ENCODE measurements at regions not wholly inside any gene's neighbourhood (a gene's known extent, or its start where the extent isn't known, plus 50 kb on each side); places are given as distances from the start of the nearest gene placed in this dataset.
"Not testable (repeated sequence)": the region's sequence is repeated elsewhere in the genome, so short reads cannot be mapped to it uniquely, and the experiment has no call there.

GRCh38 chr13:39931505-39931904 is 276.0 kb downstream of the COG6 start:
- H3K27me3 ChIP-seq (ENCODE audit: control insufficient read depth, low read length), result no peaks in the 10 kb centered on the region
- H3K9me3 ChIP-seq (ENCODE audit: control insufficient read depth, insufficient read depth, low read length), result no peaks in the 10 kb centered on the region
- no peaks in the 10 kb centered on the region for H3F3A ChIP-seq (ENCODE audit: control insufficient read depth, insufficient read depth)
- no peaks in the 10 kb centered on the region for H3K4me1 ChIP-seq (ENCODE audit: control insufficient read depth, low read length)
- H3K27ac ChIP-seq (ENCODE audit: low read depth, low read length), result no peak overlapping the region
- no peaks in the 10 kb centered on the region for H3K79me2 ChIP-seq (ENCODE audit: control insufficient read depth, low read length)
- H3K9me2 ChIP-seq (replicated peaks; ENCODE audit: control insufficient read depth, low read length), result no peaks in the 10 kb centered on the region
- no peak overlapping the region for H3K4me2 ChIP-seq (ENCODE audit: low read length)
- H3K4me3 ChIP-seq (ENCODE audit: low read length), result no peak overlapping the region
- H3K36me3 ChIP-seq (ENCODE audit: control insufficient read depth, low read length), result no peaks in the 10 kb centered on the region
- TF ChIP-seq EZH2phosphoT487 (IDR thresholded peaks at IDR 0.05; ENCODE audit: borderline replicate concordance, low read length) (no peak), CTCF (IDR thresholded peaks at IDR 0.05; ENCODE audit: low read depth, low read length, poor library complexity, severe bottlenecking) (no peak)
- no peaks in the 10 kb centered on the region for H4K20me1 ChIP-seq (ENCODE audit: control insufficient read depth, insufficient read depth, low read depth, low read length)

- H3K9me3 ChIP-seq (ENCODE audit: control insufficient read depth, insufficient read depth, low read length), result not testable (repeated sequence)
Measured at GRCh38 chr13:39932514-39932913, 277.1 kb downstream of the COG6 start.

GRCh38 chr13:39935155-39935554 is 279.7 kb downstream of the COG6 start:
- H3F3A ChIP-seq (ENCODE audit: control insufficient read depth, insufficient read depth), result no peaks in the 10 kb centered on the region
- H3K4me3 ChIP-seq (ENCODE audit: low read length), result no peak overlapping the region
- no peaks in the 10 kb centered on the region for H3K27me3 ChIP-seq (ENCODE audit: control insufficient read depth, low read length)
- no peaks in the 10 kb centered on the region for H3K79me2 ChIP-seq (ENCODE audit: control insufficient read depth, low read length)
- no peak overlapping the region for H3K27ac ChIP-seq (ENCODE audit: low read depth, low read length)
- no peaks in the 10 kb centered on the region for H3K36me3 ChIP-seq (ENCODE audit: control insufficient read depth, low read length)
- H3K4me1 ChIP-seq (ENCODE audit: control insufficient read depth, low read length), result no peaks in the 10 kb centered on the region
- no peak for TF ChIP-seq CTCF (IDR thresholded peaks at IDR 0.05; ENCODE audit: low read depth, low read length, poor library complexity, severe bottlenecking)
- no peak for TF ChIP-seq EZH2phosphoT487 (IDR thresholded peaks at IDR 0.05; ENCODE audit: borderline replicate concordance, low read length)
- H3K9me3 ChIP-seq (ENCODE audit: control insufficient read depth, insufficient read depth, low read length), result no peaks in the 10 kb centered on the region
- no peaks in the 10 kb centered on the region for H3K9me2 ChIP-seq (replicated peaks; ENCODE audit: control insufficient read depth, low read length)
- H4K20me1 ChIP-seq (ENCODE audit: control insufficient read depth, insufficient read depth, low read depth, low read length), result no peaks in the 10 kb centered on the region
- no peak overlapping the region for H3K4me2 ChIP-seq (ENCODE audit: low read length)

More at GRCh38 chr13:39932514-39932913, 277.1 kb downstream of the COG6 start:
- H3K4me1 ChIP-seq (ENCODE audit: control insufficient read depth, low read length); H3F3A ChIP-seq (ENCODE audit: control insufficient read depth, insufficient read depth); H4K20me1 ChIP-seq (ENCODE audit: control insufficient read depth, insufficient read depth, low read depth, low read length); H3K27me3 ChIP-seq (ENCODE audit: control insufficient read depth, low read length); H3K27ac ChIP-seq (ENCODE audit: low read depth, low read length); H3K36me3 ChIP-seq (ENCODE audit: control insufficient read depth, low read length); H3K9me2 ChIP-seq (replicated peaks; ENCODE audit: control insufficient read depth, low read length); H3K4me3 ChIP-seq (ENCODE audit: low read length); H3K4me2 ChIP-seq (ENCODE audit: low read length); H3K79me2 ChIP-seq (ENCODE audit: control insufficient read depth, low read length): not testable (repeated sequence)

GRCh38 chr13:39938596-39938995 is 283.1 kb downstream of the COG6 start:
- H3K9me2 ChIP-seq (replicated peaks; ENCODE audit: control insufficient read depth, low read length), result no peaks in the 10 kb centered on the region
- no peaks in the 10 kb centered on the region for H3F3A ChIP-seq (ENCODE audit: control insufficient read depth, insufficient read depth)
- no peak overlapping the region for H3K27ac ChIP-seq (ENCODE audit: low read depth, low read length)
- no peak for TF ChIP-seq EZH2phosphoT487 (IDR thresholded peaks at IDR 0.05; ENCODE audit: borderline replicate concordance, low read length)
- TF ChIP-seq CTCF (IDR thresholded peaks at IDR 0.05; ENCODE audit: low read depth, low read length, poor library complexity, severe bottlenecking), result no peak
- H3K4me2 ChIP-seq (ENCODE audit: low read length), result no peak overlapping the region
- H3K36me3 ChIP-seq (ENCODE audit: control insufficient read depth, low read length), result no peaks in the 10 kb centered on the region
- H3K27me3 ChIP-seq (ENCODE audit: control insufficient read depth, low read length), result no peaks in the 10 kb centered on the region
- no peaks in the 10 kb centered on the region for H4K20me1 ChIP-seq (ENCODE audit: control insufficient read depth, insufficient read depth, low read depth, low read length)
- H3K4me1 ChIP-seq (ENCODE audit: control insufficient read depth, low read length), result peaks cover 9% of the 10 kb centered on the region
- H3K9me3 ChIP-seq (ENCODE audit: control insufficient read depth, insufficient read depth, low read length), result no peaks in the 10 kb centered on the region
- H3K79me2 ChIP-seq (ENCODE audit: control insufficient read depth, low read length), result no peaks in the 10 kb centered on the region
- no peak overlapping the region for H3K4me3 ChIP-seq (ENCODE audit: low read length)
